GM12864 (cell line): ENCODE measurements at regions not wholly inside any gene's neighbourhood (a gene's known extent, or its start where the extent isn't known, plus 50 kb on each side); places are given as distances from the start of the nearest gene placed in this dataset.

Experiments
- DNase-seq: peaks from one replicate; pipeline ENCODE4 v3.0.0-alpha.2; 2011; ENCODE audit warnings: low read depth
- H3K4me3 ChIP-seq: 2 replicates; pipeline ENCODE4 v1.5.1; 2011; ENCODE audit warnings: mild to moderate bottlenecking, low read depth, low read length, control low read depth
- CTCF ChIP-seq: IDR thresholded peaks from 2 replicates; pipeline ENCODE4 v1.5.1; 2011; ENCODE audit warnings: low read depth, mild to moderate bottlenecking, moderate library complexity, low read length, control low read depth, inconsistent platforms; ENCODE audit errors: missing control alignments

GRCh38 chr6:40956936-40957335 is 82.1 kb downstream of the UNC5CL start:
- no peak overlapping the region for H3K4me3 ChIP-seq
- no peak for TF ChIP-seq CTCF
- DNase-seq: no peak

- no peak overlapping the region for H3K4me3 ChIP-seq
- no peak for TF ChIP-seq CTCF
- no peak for DNase-seq
Observed at GRCh38 chr6:40955178-40955545, 83.9 kb downstream of the UNC5CL start.

GRCh38 chr6:40954446-40955177 is 84.4 kb downstream of the UNC5CL start:
- no peak overlapping the region for H3K4me3 ChIP-seq
- TF ChIP-seq CTCF: no peak
- no peak for DNase-seq

- no peak for TF ChIP-seq CTCF
- DNase-seq: no peak
- H3K4me3 ChIP-seq: no peak overlapping the region
Observed at GRCh38 chr6:40953486-40953885, 85.5 kb downstream of the UNC5CL start.

GRCh38 chr6:40950986-40951698 is 87.9 kb downstream of the UNC5CL start:
- H3K4me3 ChIP-seq: no peak overlapping the region
- no peak for DNase-seq
- TF ChIP-seq CTCF: no peak

GRCh38 chr6:40948570-40948969 is 90.5 kb downstream of the UNC5CL start:
- TF ChIP-seq CTCF: no peak
- no peak overlapping the region for H3K4me3 ChIP-seq
- DNase-seq: no peak
